ENCODE measurements at regions not wholly inside any gene's neighbourhood (a gene's known extent, or its start where the extent isn't known, plus 50 kb on each side); places are given as distances from the start of the nearest gene placed in this dataset.

DNA sequence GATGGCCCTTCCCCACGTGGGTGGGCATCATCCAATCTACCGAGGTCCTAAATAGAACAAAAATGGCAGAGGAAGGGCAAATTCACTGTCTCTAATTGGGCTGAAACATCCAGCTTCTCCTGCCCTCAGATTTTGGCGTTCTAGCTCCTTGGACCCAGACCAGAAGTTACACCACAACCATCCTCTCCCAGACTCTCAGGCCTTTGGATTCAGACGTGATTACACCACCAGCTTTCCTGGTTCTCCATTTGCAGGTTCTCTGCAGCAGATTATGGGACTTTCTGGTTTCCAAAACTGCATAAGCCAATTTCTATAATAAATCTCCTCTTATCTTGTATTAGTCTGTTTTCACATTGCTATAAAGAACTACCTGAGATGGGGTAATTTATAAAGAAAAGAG, 73.6 kb upstream of the STARD4 start:
- Histone ChIP-seq H3K9me3 (ENCODE audit: low read depth) (no peaks in the 10 kb centered on the region), H2AFZ (replicated peaks) (no peak overlapping the region), H3F3A (ENCODE audit: low read depth) (no peaks in the 10 kb centered on the region), H3K9ac (no peak overlapping the region), H4K20me1 (ENCODE audit: low read depth) (no peaks in the 10 kb centered on the region), H3K36me3 (no peaks in the 10 kb centered on the region), H3K4me3 (no peak overlapping the region), H3K27me3 (no peaks in the 10 kb centered on the region), H3K4me1 (no peaks in the 10 kb centered on the region), H3K4me2 (no peak overlapping the region), H3K79me2 (ENCODE audit: low read depth) (no peaks in the 10 kb centered on the region), H3K27ac (no peak overlapping the region)
- Mint-ChIP-seq H3K9me3 (no peaks in the 10 kb centered on the region), H3K4me1 (no peaks in the 10 kb centered on the region), H3K36me3 (no peaks in the 10 kb centered on the region), H3K27me3 (ENCODE audit: insufficient read depth, low read depth) (peaks cover 2% of the 10 kb centered on the region), H3K4me3 (no peak overlapping the region), H3K27ac (no peak overlapping the region)
- no peak for DNase-seq (ENCODE audit: low spot score)
- TF ChIP-seq EZH2 (IDR thresholded peaks at IDR 0.05) (no peak), EZH2phosphoT487 (IDR thresholded peaks at IDR 0.05) (no peak)
- TF ChIP-seq, protein P1, sequence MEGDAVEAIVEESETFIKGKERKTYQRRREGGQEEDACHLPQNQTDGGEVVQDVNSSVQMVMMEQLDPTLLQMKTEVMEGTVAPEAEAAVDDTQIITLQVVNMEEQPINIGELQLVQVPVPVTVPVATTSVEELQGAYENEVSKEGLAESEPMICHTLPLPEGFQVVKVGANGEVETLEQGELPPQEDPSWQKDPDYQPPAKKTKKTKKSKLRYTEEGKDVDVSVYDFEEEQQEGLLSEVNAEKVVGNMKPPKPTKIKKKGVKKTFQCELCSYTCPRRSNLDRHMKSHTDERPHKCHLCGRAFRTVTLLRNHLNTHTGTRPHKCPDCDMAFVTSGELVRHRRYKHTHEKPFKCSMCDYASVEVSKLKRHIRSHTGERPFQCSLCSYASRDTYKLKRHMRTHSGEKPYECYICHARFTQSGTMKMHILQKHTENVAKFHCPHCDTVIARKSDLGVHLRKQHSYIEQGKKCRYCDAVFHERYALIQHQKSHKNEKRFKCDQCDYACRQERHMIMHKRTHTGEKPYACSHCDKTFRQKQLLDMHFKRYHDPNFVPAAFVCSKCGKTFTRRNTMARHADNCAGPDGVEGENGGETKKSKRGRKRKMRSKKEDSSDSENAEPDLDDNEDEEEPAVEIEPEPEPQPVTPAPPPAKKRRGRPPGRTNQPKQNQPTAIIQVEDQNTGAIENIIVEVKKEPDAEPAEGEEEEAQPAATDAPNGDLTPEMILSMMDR (IDR thresholded peaks at IDR 0.05) = no peak

DNA sequence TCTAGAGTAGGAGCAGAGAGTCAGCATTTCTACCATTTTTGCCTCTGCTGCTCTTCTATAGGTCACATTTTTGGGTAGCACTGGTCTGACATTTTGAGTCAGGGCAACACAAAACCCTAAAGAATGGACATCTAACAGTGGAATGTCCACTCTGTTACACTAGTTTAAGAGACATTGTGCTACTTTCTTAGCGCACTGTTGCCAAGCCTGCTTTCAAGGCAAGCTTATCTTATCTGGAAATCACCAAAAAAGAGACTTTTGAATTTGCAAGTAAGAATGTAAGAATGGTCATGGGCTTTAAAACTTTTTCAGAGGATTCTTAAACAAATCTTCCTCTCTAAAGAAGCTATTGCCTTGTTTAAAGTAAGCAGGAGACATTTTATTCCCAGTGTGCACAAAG, 73.0 kb upstream of the STARD4 start:
- Histone ChIP-seq H3K79me2 (ENCODE audit: low read depth) (no peaks in the 10 kb centered on the region), H3K27me3 (no peaks in the 10 kb centered on the region), H4K20me1 (ENCODE audit: low read depth) (no peaks in the 10 kb centered on the region), H3K4me1 (no peaks in the 10 kb centered on the region), H3K27ac (no peak overlapping the region), H3K4me3 (no peak overlapping the region), H3K4me2 (no peak overlapping the region), H3K36me3 (no peaks in the 10 kb centered on the region), H3K9ac (no peak overlapping the region), H3K9me3 (ENCODE audit: low read depth) (no peaks in the 10 kb centered on the region), H2AFZ (replicated peaks) (no peak overlapping the region), H3F3A (ENCODE audit: low read depth) (no peaks in the 10 kb centered on the region)
- Mint-ChIP-seq H3K36me3 (no peaks in the 10 kb centered on the region), H3K27me3 (ENCODE audit: insufficient read depth, low read depth) (peaks cover 2% of the 10 kb centered on the region), H3K27ac (no peak overlapping the region), H3K4me1 (no peaks in the 10 kb centered on the region), H3K9me3 (no peaks in the 10 kb centered on the region), H3K4me3 (no peak overlapping the region)
- no peak for DNase-seq (ENCODE audit: low spot score)
- TF ChIP-seq EZH2phosphoT487 (IDR thresholded peaks at IDR 0.05) (no peak), EZH2 (IDR thresholded peaks at IDR 0.05) (no peak)
- TF ChIP-seq, protein P1 (IDR thresholded peaks at IDR 0.05) = no peak

GRCh38 chr5:111584651-111585050, 72.3 kb upstream of the STARD4 start:
- Histone ChIP-seq H3K4me3 (no peak overlapping the region), H2AFZ (replicated peaks) (no peak overlapping the region), H3K9me3 (ENCODE audit: low read depth) (no peaks in the 10 kb centered on the region), H3K4me1 (no peaks in the 10 kb centered on the region), H3K36me3 (no peaks in the 10 kb centered on the region), H3K9ac (no peak overlapping the region), H3K27ac (no peak overlapping the region), H3K27me3 (no peaks in the 10 kb centered on the region), H4K20me1 (ENCODE audit: low read depth) (no peaks in the 10 kb centered on the region), H3K79me2 (ENCODE audit: low read depth) (no peaks in the 10 kb centered on the region), H3F3A (ENCODE audit: low read depth) (no peaks in the 10 kb centered on the region), H3K4me2 (no peak overlapping the region)
- H3K4me1 Mint-ChIP-seq = no peaks in the 10 kb centered on the region
- peaks cover 2% of the 10 kb centered on the region for H3K27me3 Mint-ChIP-seq (ENCODE audit: insufficient read depth, low read depth)
- no peak for DNase-seq (ENCODE audit: low spot score)
- H3K27ac Mint-ChIP-seq = no peak overlapping the region
- no peak overlapping the region for H3K4me3 Mint-ChIP-seq
- TF ChIP-seq EZH2phosphoT487 (IDR thresholded peaks at IDR 0.05) (no peak), EZH2 (IDR thresholded peaks at IDR 0.05) (no peak)
- TF ChIP-seq, protein P1 (IDR thresholded peaks at IDR 0.05) = no peak
- H3K36me3 Mint-ChIP-seq = no peaks in the 10 kb centered on the region
- H3K9me3 Mint-ChIP-seq = no peaks in the 10 kb centered on the region
